Daoy (cell line): ENCODE measurements at regions not wholly inside any gene's neighbourhood (a gene's known extent, or its start where the extent isn't known, plus 50 kb on each side); places are given as distances from the start of the nearest gene placed in this dataset.

Experiments
- DNase-seq: peaks from one replicate; pipeline ENCODE4 v3.0.0-alpha.2; 2015; ENCODE audit warnings: low read depth

DNA sequence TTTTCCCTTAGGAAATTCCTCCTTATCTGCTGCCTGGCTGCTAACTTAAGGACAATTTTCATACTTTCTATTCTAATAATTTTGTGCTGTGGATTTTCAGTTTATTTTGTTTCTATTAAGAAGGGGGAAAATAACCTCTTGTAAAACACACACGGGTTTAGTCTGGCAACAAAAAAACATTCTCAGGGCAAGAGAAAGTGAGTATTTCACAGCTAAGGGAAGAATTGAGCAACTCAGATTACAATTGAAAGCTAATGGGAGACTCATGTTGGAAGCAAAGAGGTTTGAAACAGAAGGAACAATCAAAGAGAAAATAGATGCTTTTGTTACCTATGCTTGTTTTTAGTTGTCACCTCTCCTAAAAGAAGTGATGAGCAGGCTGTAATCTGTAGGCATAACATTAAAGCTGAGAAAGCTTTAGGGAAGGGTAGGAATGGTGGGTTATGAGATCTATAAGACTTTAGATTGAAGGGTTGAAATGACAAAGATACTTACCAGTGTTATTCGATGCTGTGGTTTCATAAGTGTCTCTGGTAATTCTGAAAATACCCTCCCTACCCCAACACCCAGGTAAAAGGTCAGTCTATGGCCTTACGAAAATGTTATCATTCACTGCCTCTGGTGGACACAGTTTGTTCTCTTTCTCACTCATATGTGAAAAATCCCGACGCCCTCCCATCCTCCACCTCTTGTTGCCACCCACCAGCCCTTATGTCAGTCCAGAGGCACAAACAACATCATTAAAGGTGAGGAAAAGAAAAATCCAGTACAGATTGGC lies 510.9 kb downstream of the TXNL1 start:
- no peak for DNase-seq

DNA sequence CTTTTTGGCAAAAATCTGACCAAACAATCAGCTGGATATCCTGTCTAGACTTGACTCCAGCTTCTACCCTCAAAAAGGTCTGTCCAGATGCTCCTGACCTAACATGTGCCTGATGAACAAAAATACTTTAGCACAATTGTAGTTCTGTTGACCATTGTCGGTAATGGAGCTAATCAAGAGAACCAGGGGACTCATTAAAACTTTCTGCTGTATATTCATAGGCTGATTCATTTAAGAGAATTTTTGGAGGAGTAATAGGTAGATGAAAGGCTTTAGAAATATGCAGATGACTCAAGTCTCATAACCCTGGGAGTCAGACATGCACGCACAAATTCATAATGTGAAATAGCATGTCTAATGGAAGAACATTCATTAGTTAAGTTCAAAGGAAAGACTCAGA lies 514.2 kb downstream of the TXNL1 start:
- DNase-seq, result peak; percentile 17

DNA sequence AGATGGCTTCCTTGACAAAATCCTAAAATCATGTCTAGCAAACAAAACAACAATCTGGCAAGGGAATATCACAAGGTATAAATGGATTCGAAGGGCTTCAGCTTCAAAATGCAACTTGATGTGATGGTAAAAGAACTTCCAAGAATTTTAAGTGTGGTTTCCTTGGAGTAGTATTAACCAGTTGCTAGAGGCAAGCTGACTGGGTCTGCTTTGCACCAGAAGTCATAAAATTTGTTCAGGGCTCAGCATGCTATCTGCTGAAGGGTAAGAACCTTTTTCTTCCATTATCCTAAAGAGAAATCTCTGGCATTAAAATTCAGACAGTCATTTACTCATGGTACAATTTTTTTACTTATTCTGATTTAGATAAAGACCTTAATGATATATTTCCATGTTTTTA lies 516.7 kb downstream of the TXNL1 start:
- DNase-seq, result no peak

DNA sequence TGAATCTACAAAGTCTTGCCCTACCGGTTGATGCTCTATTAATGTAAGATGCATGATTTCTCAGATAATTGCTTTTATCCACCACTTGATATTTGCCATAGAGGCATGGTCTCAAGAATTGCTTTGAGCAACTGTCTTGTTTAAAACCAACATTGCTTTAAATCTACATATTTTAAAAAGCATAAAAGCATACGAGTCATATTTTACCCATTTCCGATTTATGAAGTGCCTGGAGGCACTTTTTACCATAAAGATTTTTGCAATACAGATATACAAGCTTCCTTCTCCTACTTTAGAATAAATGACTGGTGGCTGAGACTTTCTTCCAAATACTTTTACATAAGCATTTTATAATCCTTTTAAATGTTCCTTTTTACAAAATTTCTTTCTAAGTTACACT lies 517.6 kb downstream of the TXNL1 start:
- no peak for DNase-seq

DNA sequence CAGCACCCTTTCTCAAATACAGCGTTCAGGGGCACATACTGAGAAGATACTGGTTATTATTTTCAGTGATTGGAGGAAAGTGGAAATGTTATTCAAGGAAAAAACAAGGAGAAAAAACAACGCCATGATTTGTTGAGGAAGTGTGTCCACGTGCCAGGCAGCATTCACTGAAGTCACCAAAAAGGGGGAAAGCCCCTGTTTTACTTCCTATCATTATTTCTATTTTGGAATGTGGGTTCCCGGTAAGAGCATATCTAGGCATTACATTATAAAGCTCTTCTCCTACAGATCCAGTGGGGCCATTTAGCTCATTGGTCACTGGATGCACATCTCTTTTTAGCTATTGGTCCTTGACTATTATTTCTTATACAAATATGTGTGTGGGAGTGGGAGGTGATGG lies 518.7 kb downstream of the TXNL1 start:
- DNase-seq, result no peak

DNA sequence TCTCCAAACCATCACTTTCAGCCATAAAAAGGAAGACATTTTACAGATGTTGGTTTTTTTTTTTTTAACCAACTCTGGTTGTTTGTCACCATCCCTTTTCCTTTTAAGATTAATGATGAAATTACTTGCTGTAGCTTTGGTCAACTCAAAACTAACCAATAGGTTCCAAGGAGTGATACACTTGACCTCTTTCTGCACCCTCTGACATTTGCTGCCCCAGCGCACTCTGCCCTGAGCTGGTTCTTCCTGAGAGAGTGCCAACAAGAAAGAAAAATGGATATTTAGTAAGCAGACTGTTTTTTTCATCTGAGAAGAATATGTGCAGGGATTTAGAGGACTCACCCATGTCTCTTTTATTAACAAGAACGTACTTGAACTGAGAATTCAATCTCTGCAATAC lies 520.0 kb downstream of the TXNL1 start:
- DNase-seq, result no peak

DNA sequence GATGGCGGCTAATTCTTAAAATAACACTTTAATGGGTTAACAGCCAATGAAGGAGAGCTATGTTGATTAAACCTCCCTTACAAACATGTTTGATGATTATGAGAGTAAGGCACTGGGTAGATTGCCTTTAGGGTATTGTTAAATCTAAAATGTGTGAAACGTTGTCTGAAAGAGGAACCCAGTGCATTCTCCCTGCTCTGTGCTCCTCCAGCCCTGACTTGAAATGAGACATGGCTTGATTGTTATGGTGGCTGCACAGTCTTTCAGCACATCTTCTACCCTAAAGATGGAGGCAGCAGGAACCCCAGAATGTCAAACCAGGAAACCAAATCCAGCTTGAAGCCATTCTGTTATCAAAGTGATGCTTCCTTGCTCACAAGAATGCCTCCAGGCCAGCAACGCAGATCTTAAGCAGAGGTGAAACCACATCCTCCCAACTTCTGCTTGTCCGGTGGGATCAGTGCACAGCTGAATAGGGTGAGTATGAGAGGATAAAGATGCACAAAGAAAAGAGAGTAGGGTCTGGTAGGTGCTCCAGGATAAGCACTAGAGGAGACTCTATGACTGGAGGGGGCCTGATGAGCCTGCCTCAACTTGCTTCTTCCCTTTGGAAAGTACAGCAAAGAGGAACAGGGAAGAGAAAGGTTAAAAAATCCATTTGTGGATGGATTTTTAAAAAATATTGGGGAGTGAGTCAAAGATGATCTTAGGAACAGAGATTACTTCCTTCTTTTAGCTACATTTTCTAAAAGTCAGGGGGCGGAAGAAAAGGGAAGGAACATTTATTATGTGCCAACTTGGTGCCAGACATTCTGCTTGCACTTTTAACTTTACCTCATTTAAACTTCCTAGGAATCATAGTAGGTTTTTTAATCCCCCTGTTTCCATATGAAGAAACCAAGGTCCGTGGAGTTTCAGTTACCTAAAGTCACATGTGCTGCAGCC lies 523.0 kb downstream of the TXNL1 start:
- DNase-seq, result peak; percentile 18

DNA sequence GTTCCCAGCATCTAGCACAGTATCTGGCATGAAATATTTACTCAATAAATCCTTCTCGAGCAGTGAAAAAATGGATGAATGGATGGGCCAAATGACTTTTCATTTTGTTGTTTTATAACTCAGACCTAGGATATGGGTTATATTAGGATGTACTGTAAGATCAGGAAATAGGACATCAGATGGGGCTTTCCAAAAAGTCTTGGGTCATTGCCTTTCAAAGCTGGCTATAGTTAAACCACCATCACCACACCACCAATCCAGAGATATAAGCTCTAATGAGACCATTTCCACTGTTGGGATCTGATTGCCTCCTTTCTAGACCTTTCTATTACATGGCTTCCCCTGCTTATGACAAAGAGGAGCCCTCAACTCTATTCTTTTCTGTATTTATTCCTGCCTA lies 525.0 kb upstream of the TCF4 start:
- no peak for DNase-seq

DNA sequence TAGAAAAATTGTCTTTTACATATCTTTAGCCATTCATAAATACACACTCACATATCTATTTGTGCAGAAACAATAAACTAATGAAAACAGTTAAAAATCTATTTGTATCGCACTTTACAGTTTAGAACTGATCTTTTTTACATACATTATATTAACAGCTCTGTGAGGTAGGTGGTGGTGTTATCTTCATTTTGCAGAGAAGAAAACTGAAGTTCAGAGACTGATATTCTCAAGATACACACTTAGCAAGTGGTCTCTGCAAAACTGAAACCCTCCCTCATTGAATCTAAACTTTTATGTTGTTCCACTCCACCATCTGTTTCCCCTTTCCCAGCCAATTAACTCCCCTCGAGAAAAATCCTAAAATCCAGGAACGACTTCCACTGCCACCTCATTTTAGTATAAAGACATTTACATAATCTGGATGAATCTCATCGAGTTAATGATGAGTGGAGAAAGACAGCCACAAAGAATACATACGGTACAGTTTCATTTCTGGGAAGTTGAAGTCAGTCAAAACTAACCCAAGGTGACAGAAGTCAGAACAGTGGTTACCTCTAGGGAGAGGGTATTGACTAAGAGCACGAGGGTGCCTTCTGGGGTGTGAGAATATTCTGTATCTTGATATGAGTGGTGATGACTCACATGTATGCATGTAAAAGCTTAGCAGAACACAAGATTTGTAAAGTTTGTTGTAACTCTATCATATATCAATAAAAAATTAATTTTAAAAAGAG lies 524.2 kb upstream of the TCF4 start:
- peak; percentile 43 for DNase-seq

DNA sequence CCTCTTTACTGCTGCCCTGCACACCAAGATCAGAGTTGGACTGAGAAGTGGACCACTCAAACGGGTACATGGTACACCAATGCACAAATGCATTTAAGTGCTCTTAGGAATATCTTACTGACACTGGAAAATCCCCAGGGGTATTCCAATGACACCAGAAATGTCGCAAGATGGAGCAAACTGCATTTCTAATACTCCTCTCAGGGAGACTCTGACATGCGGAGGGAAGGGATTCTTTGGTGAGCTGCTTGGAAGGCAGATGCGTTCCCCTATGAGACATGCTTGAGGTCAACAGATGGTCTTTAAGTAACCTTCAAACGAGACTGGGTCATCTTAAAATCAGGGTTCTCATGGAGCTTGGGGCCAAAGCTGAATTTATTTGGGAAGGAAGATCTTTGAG lies 521.8 kb upstream of the TCF4 start:
- no peak for DNase-seq

DNA sequence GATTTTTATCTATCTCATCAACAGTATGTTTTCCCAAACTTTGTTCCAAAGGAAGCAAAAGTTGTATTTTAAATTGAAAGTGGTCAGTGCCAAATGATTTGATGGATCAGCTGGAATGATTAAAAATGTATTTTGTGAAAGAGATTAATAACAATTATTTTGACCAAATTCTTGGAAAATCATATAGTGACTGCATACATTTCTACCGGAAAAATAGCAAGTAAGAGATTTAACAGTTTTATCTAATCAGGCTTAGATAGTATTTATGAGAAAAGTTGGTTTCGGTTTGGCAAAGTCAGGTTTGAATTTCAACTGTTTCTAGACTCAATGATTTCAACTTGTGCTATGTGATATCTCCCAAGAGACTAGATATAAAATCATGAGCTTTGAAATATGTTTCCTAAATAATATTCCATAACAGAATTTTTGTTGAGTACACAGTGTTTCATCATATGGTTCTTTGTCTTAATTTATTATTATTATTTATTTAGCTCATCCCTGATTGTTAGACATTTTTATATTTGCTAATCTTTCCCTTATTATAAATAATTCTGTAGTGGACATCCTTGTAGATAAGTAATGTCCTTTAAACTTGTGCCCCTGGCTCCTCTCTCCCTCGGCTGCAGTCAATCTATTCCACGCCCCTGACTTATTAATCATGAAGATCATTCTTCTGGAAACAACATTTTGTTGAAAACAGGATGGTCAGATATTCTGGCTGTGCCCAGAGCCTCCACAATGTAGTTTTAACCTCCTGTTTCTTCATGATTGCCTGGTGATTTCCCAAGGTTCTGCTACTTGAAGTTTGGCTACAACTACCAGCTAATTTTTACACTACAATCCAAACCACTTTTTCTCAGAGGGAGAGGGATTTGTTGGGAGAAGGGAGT lies 520.7 kb upstream of the TCF4 start:
- DNase-seq, result no peak

DNA sequence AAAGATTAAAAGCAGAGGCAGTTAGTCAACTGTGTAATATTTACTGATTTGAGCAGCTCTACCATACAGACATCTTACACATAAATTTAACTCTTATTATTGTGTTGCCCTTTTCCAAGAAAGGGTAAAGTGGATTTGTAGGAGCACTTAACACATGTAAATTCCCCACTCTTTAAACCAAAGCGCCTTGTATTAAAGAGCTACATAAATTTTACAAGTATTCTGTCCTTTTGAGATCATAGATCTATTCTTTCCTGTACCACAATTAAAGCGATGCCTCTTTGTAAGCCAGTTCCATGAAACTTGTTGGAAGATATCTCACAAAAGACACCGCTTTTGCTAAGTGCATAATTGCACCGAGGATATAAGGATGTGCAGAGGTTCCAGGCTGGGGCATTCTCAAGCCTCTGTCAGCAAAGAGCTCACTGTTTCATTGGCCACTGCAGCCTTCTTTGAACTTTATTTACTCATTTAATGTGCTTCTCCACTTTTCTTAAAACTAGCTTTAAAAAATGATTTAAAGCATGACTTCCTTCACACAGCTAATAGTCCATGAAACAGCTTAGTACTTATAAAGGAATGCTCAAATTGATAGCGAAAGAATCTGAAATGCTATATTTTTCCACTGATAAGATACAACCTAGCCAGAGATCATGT lies 520.0 kb upstream of the TCF4 start:
- DNase-seq, result no peak

DNA sequence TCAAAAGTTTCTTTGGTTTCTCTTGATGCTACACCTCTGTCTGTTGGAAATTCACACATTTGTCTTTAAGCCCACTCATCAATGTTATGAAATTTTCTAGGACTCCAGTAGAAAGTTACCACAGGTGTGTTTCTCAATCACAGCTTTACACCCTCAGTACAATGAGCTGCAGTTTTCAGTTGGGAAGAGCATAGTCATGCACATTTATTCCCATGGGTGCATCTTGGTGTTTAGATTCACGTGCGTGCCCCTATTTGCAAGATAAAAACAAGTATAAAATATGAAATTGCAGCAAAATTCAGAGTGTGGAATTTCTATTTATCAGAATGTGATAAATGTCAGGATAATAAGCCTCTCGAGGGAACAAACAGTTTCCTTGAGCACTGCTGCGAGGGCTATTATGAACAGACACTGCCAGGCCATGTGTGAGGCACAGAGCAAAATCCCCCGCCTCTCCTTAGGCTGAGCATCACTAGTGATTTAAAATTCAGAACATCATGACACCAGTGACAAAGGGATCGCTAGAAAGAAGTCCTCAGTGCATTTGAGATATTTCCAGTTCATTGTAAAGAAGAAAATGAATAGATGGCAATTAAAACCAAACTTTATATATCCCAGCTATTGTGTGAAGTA lies 512.2 kb upstream of the TCF4 start:
- no peak for DNase-seq

DNA sequence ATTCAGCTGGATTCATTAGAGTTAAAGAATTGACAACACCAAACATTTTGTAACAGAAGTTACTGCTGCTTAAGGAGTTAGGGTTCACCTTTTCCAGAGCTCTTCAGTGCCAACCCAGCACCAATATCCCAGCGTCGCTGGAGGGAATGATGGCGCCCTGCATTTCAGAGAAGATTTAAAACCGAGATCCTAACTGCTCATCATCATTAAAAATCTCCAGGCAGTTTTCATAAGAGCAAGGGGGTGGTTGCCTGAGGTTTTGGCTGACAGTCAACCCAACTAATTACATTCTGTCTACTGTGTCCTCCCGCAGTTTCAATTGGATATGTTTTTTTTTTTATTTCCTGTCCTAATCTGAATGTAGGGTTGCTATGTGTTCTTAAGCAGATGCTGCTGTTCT lies 509.6 kb upstream of the TCF4 start:
- DNase-seq, result no peak

DNA sequence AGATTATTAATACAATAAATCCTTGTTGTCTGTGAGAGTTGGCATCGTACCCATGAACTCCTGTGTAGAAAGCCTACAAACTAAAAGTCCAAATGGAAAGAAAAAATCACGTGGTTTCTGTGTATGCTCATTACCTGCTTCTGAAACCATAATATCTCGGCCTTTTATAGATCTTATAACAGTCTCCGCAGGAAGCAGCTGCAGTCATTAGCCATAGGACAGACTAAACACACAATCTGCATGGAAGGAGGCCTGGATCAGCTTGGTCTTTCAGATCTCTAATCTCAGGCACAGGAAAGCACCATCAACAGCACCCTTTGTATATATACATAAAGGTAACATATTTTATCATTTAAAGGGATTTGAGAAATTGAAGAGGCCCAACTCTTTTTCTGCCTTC lies 508.9 kb upstream of the TCF4 start:
- no peak for DNase-seq

DNA sequence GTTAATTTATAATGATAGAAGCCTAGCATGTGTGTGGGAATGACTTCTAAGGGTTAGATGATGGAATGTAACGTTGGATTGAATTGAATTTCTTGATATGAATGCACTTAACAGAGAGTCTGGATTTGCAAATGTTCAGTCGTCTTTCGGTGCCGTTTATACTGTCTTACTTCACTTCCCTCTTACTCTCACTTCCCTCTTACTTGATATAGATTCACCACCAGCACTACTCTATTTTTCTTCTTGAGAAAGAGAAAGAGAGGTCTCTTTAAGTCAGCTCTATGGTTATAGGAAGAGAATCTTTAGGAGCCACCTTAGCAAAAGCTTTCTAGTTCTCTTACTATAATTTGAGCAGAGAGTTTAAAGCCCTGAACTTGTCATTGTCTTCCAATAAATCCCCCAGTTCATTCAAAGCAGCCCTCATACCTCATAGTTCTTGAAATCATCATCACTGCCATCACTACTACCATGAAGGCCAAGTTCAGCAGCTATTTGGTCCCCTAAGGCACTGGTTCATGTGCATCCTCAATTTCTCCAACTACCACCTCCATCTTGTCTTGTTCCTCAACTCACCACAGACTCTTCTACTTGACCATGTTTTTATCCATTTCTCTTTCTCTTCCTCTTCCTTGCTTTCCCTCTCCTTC lies 501.7 kb upstream of the TCF4 start:
- DNase-seq, result no peak

DNA sequence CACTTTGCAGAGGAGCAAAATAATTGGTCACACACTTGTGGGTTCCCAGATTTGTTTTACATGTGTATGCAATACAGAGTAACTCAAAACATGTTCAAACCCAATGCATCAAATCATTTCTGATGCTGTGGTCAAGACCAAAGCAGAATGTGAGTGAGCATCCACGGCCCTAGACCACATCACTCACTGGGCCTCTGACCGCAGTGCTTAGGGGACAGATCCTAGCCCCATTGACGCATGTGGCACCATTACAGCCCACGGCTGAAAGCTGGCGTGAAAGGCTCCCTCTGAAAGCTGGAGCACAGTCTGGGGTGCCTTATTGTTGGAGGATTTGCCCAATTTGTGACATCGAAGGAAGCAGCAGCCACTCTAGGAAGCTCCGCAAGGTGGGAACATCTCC lies 498.8 kb upstream of the TCF4 start:
- DNase-seq, result no peak

DNA sequence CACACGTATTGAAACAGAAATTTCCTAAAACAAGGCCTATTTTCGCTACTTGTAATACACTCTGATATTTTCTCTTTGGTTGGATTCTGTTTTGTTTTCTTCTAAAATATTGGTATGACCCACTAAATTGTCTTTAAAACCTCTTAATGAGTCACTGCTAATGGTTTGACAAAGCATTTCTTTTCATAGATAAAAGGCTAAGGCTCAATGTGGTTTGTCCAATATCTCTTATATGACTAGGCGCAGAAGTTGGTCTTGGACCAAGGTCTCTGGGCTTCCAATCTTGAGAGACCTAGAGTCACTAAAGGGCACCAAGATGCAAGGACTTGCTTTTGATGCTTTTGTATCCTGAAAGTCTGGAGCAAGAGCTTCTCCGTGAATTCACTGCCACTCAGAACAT lies 498.2 kb upstream of the TCF4 start:
- DNase-seq, result no peak

DNA sequence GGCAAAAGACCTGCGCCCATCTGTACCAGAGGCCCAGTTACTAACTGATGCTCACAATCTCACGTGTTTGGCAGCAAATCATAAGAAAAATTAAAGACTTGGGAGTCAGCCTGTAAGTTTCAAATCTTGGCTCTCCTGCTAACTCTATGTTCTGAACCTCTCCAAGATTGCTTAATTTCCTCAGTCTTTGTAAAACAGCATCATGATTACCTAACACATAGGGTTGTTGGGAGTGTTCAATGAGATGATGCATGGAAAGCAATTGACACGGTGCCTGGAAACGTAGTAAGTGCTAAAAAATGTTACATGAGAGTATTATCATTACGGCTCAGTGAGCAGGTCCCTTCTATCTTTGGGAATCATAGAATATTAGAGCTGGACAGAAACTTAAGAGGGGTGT lies 497.6 kb upstream of the TCF4 start:
- no peak for DNase-seq
